ENCODE measurements at regions not wholly inside any gene's neighbourhood (a gene's known extent, or its start where the extent isn't known, plus 50 kb on each side); places are given as distances from the start of the nearest gene placed in this dataset.

GRCh38 chr1:163006051-163006834 lies 62.9 kb upstream of the RGS4 start:
- TF ChIP-seq CTCF (IDR thresholded peaks at IDR 0.05) (no peak), POLR2A (IDR thresholded peaks at IDR 0.05) (no peak)

Data from testis (tissue), 2 donors.